ENCODE measurements at regions not wholly inside any gene's neighbourhood (a gene's known extent, or its start where the extent isn't known, plus 50 kb on each side); places are given as distances from the start of the nearest gene placed in this dataset.

GRCh38 chr1:189336115-189337100 is 1141.3 kb downstream of the BRINP3 start:
- no peaks in the 10 kb centered on the region for H3K36me3 ChIP-seq (replicated peaks in 1 of 2; ENCODE audit: insufficient read depth in 1 of 2, low read depth in 2 of 2)
- no peaks in the 10 kb centered on the region for H3K27me3 ChIP-seq
- ATAC-seq (no peak), DNase-seq (no peak)
- no peak overlapping the region for H3K27ac ChIP-seq
- H3K4me3 ChIP-seq: no peak overlapping the region
- H3K4me1 ChIP-seq: no peaks in the 10 kb centered on the region
- no peak for TF ChIP-seq CTCF (IDR thresholded peaks at IDR 0.05)
- no peak for TF ChIP-seq POLR2A (IDR thresholded peaks at IDR 0.05)
- WGBS, 2 donors: 80 to 82% methylated on average over 13 to 17 of the region's 17 CpGs
- intact Hi-C loops (cut with DNase I): no loop called here
- H3K9me3 ChIP-seq: no peaks in the 10 kb centered on the region

- H3K36me3 ChIP-seq (replicated peaks in 1 of 2; ENCODE audit: insufficient read depth in 1 of 2, low read depth in 2 of 2): no peaks in the 10 kb centered on the region
- 27 to 48% methylated on average over 4 of the region's 4 CpGs for WGBS, 2 donors
- intact Hi-C loops (cut with DNase I): no loop called here
- no peak for TF ChIP-seq CTCF (IDR thresholded peaks at IDR 0.05)
- TF ChIP-seq POLR2A (IDR thresholded peaks at IDR 0.05): no peak
- H3K4me3 ChIP-seq: no peak overlapping the region
- H3K27ac ChIP-seq: no peak overlapping the region
- H3K4me1 ChIP-seq: no peaks in the 10 kb centered on the region
- H3K27me3 ChIP-seq: no peaks in the 10 kb centered on the region
- ATAC-seq: no peak
- no peaks in the 10 kb centered on the region for H3K9me3 ChIP-seq
- DNase-seq: no peak
Measured at GRCh38 chr1:189349607-189350006, 1128.1 kb downstream of the BRINP3 start.

- intact Hi-C loops (cut with DNase I): no loop called here
- no peak for DNase-seq
- H3K36me3 ChIP-seq (replicated peaks in 1 of 2; ENCODE audit: insufficient read depth in 1 of 2, low read depth in 2 of 2): no peaks in the 10 kb centered on the region
- 59 to 60% methylated on average over 3 of the region's 3 CpGs for WGBS, 2 donors
- H3K4me1 ChIP-seq: no peaks in the 10 kb centered on the region
- no peak for TF ChIP-seq CTCF (IDR thresholded peaks at IDR 0.05)
- no peak for TF ChIP-seq POLR2A (IDR thresholded peaks at IDR 0.05)
- no peak overlapping the region for H3K4me3 ChIP-seq
- no peaks in the 10 kb centered on the region for H3K9me3 ChIP-seq
- no peak overlapping the region for H3K27ac ChIP-seq
- ATAC-seq: no peak
- no peaks in the 10 kb centered on the region for H3K27me3 ChIP-seq
Measured at GRCh38 chr1:189350983-189351616, 1126.6 kb downstream of the BRINP3 start.

- no peak for TF ChIP-seq CTCF (IDR thresholded peaks at IDR 0.05)
- no peak for TF ChIP-seq POLR2A (IDR thresholded peaks at IDR 0.05)
- DNase-seq: no peak
- no peak overlapping the region for H3K4me3 ChIP-seq
- intact Hi-C loops (cut with DNase I): no loop called here
- no peak for ATAC-seq
- no peaks in the 10 kb centered on the region for H3K9me3 ChIP-seq
- H3K27me3 ChIP-seq: no peaks in the 10 kb centered on the region
- H3K36me3 ChIP-seq (replicated peaks in 1 of 2; ENCODE audit: insufficient read depth in 1 of 2, low read depth in 2 of 2): no peaks in the 10 kb centered on the region
- no peak overlapping the region for H3K27ac ChIP-seq
- H3K4me1 ChIP-seq: no peaks in the 10 kb centered on the region
- 46% methylated on average over 1 of the region's 1 CpG for WGBS, 2 donors
Measured at GRCh38 chr1:189351960-189352359, 1125.7 kb downstream of the BRINP3 start.

Data from body of pancreas (tissue), 4 donors.